ENCODE measurements at regions not wholly inside any gene's neighbourhood (a gene's known extent, or its start where the extent isn't known, plus 50 kb on each side); places are given as distances from the start of the nearest gene placed in this dataset.

DNA sequence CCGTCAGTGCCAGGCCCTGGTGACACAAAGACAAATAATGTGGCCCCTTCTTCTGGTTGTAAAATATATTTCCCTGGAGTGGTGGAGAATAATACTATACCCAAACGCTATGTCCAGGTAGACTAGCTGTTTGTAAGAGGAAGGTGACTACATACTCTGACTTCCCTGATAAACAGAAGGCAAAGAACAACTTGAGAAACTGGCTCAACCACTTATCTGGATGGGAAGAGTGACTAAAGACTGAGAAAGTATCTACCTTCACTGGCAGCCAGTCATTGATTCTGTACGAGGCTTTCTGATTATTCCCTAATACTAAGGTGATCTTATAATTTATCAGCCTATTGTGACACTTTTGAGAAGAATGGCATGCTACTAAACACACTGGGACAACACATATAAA, 569.7 kb downstream of the EPHA7 start:
- TF ChIP-seq, protein P1, sequence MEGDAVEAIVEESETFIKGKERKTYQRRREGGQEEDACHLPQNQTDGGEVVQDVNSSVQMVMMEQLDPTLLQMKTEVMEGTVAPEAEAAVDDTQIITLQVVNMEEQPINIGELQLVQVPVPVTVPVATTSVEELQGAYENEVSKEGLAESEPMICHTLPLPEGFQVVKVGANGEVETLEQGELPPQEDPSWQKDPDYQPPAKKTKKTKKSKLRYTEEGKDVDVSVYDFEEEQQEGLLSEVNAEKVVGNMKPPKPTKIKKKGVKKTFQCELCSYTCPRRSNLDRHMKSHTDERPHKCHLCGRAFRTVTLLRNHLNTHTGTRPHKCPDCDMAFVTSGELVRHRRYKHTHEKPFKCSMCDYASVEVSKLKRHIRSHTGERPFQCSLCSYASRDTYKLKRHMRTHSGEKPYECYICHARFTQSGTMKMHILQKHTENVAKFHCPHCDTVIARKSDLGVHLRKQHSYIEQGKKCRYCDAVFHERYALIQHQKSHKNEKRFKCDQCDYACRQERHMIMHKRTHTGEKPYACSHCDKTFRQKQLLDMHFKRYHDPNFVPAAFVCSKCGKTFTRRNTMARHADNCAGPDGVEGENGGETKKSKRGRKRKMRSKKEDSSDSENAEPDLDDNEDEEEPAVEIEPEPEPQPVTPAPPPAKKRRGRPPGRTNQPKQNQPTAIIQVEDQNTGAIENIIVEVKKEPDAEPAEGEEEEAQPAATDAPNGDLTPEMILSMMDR (IDR thresholded peaks at IDR 0.05; ENCODE audit: control extremely low read depth, extremely low read depth), result no peak
- Histone ChIP-seq H3K4me3 (no peak overlapping the region), H3K27me3 (ENCODE audit: control insufficient read depth in 3 of 3, insufficient read depth in 3 of 3, low read length in 2 of 3) (no peaks in the 10 kb centered on the region), H3K9ac (ENCODE audit: insufficient read depth in 1 of 2, low read length in 2 of 2) (no peak overlapping the region), H3K4me1 (ENCODE audit: control insufficient read depth in 5 of 5, insufficient read depth in 5 of 5, low read length in 5 of 5) (no peaks in the 10 kb centered on the region), H3K9me3 (ENCODE audit: control insufficient read depth in 4 of 4, insufficient read depth in 3 of 4, low read length in 3 of 4) (no peaks in the 10 kb centered on the region), H3K36me3 (ENCODE audit: control insufficient read depth in 4 of 4, insufficient read depth in 4 of 4, low read length in 4 of 4) (no peaks in the 10 kb centered on the region), H3K27ac (ENCODE audit: low read depth in 1 of 2, low read length in 1 of 2) (no peak overlapping the region)
- DNase-seq, result peak in 1 of 3 donors; percentile 4
- WGBS, 2 donors, result 55 to 75% methylated on average over 3 of the region's 3 CpGs
- ATAC-seq (ENCODE audit: insufficient read depth, low FRiP score), result no peak

DNA sequence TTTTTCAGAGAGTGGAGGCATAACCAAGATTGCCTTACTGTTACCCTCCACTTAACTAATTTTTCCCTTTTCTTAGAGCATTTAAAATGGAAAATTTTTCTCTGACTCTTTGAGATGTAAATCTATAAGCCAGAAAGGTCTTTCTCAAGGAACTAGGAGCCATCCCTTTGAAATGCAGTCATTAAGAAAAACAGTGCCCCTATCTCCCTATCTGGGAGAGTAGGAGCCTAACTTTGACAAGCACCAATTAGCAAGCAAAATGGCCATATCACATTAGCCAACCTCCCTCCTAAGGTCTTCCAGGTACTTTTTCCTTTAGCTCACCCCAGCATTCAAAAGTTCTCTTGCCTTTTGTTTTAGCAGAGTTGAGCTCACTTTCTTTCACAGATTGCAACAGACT, 570.5 kb downstream of the EPHA7 start:
- no peaks in the 10 kb centered on the region for H3K9me3 ChIP-seq (ENCODE audit: control insufficient read depth in 4 of 4, insufficient read depth in 3 of 4, low read length in 3 of 4)
- H3K36me3 ChIP-seq (ENCODE audit: control insufficient read depth in 4 of 4, insufficient read depth in 4 of 4, low read length in 4 of 4), result no peaks in the 10 kb centered on the region
- H3K27ac ChIP-seq (ENCODE audit: low read depth in 1 of 2, low read length in 1 of 2), result no peak overlapping the region
- no peak for ATAC-seq (ENCODE audit: insufficient read depth, low FRiP score)
- H3K4me3 ChIP-seq, result no peak overlapping the region
- no peaks in the 10 kb centered on the region for H3K27me3 ChIP-seq (ENCODE audit: control insufficient read depth in 3 of 3, insufficient read depth in 3 of 3, low read length in 2 of 3)
- TF ChIP-seq, protein P1 (IDR thresholded peaks at IDR 0.05; ENCODE audit: control extremely low read depth, extremely low read depth), result no peak
- no peak for DNase-seq
- no peak overlapping the region for H3K9ac ChIP-seq (ENCODE audit: insufficient read depth in 1 of 2, low read length in 2 of 2)
- H3K4me1 ChIP-seq (ENCODE audit: control insufficient read depth in 5 of 5, insufficient read depth in 5 of 5, low read length in 5 of 5), result no peaks in the 10 kb centered on the region

DNA sequence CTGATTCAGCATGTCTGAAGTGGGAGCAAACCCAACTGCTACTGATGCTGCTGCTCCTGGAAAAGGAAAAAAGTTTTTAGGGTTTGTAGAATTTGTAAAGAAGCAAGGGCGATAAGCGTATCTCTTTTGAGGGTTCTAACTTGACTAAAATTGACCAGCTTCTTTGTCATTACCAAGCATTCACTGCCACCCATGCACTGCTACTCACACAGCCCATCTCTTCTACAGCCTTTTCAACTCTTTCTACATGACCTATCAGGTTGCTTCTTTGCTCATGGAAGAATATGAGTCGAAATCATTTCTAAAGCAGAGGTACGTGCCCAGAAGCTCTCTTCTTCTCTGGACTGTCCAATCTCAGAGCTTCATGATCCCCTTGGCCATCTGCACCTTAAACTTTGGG, 570.9 kb downstream of the EPHA7 start:
- Histone ChIP-seq H3K9ac (ENCODE audit: insufficient read depth in 1 of 2, low read length in 2 of 2) (no peak overlapping the region), H3K27me3 (ENCODE audit: control insufficient read depth in 3 of 3, insufficient read depth in 3 of 3, low read length in 2 of 3) (no peaks in the 10 kb centered on the region), H3K9me3 (ENCODE audit: control insufficient read depth in 4 of 4, insufficient read depth in 3 of 4, low read length in 3 of 4) (no peaks in the 10 kb centered on the region), H3K4me3 (no peak overlapping the region), H3K4me1 (ENCODE audit: control insufficient read depth in 5 of 5, insufficient read depth in 5 of 5, low read length in 5 of 5) (no peaks in the 10 kb centered on the region), H3K27ac (ENCODE audit: low read depth in 1 of 2, low read length in 1 of 2) (no peak overlapping the region), H3K36me3 (ENCODE audit: control insufficient read depth in 4 of 4, insufficient read depth in 4 of 4, low read length in 4 of 4) (no peaks in the 10 kb centered on the region)
- 75 to 82% methylated on average over 4 of the region's 4 CpGs for WGBS, 2 donors
- DNase-seq (no peak), ATAC-seq (ENCODE audit: insufficient read depth, low FRiP score) (no peak)
- TF ChIP-seq, protein P1 (IDR thresholded peaks at IDR 0.05; ENCODE audit: control extremely low read depth, extremely low read depth), result no peak

DNA sequence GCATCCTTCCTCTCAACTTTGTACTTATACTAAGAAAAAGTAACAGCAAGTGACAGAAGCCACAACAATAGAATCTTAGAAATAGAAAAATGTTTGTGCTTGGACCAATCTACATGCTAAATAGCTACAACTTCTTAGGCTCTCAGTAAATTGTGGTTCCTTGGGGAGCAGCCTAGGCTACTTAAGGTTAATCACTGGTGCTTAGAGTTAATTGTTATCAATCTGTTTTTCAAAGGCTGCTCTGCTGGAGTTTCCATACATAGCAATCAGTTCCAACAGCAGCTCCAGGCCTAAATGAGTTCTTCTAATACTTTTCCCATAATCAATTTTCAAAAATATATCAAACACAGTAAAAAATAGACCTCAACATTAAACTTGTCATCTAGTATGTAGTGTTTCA, 571.4 kb downstream of the EPHA7 start:
- Histone ChIP-seq H3K4me1 (ENCODE audit: control insufficient read depth in 5 of 5, insufficient read depth in 5 of 5, low read length in 5 of 5) (no peaks in the 10 kb centered on the region), H3K9ac (ENCODE audit: insufficient read depth in 1 of 2, low read length in 2 of 2) (no peak overlapping the region), H3K27ac (ENCODE audit: low read depth in 1 of 2, low read length in 1 of 2) (no peak overlapping the region), H3K4me3 (no peak overlapping the region), H3K27me3 (ENCODE audit: control insufficient read depth in 3 of 3, insufficient read depth in 3 of 3, low read length in 2 of 3) (no peaks in the 10 kb centered on the region), H3K36me3 (ENCODE audit: control insufficient read depth in 4 of 4, insufficient read depth in 4 of 4, low read length in 4 of 4) (no peaks in the 10 kb centered on the region), H3K9me3 (ENCODE audit: control insufficient read depth in 4 of 4, insufficient read depth in 3 of 4, low read length in 3 of 4) (no peaks in the 10 kb centered on the region)
- DNase-seq (no peak), ATAC-seq (ENCODE audit: insufficient read depth, low FRiP score) (no peak)
- TF ChIP-seq, protein P1 (IDR thresholded peaks at IDR 0.05; ENCODE audit: control extremely low read depth, extremely low read depth), result no peak

All from lung (tissue), 11 donors.